HG02852 (cell line): ENCODE measurements at regions not wholly inside any gene's neighbourhood (a gene's known extent, or its start where the extent isn't known, plus 50 kb on each side); places are given as distances from the start of the nearest gene placed in this dataset.

Experiments used
- ATAC-seq: cut with Tn5 transposase; IDR thresholded peaks from one replicate; pipeline ENCODE4 v1.9.1; 2021; ENCODE audit warnings: mild to moderate bottlenecking, moderate library complexity; ENCODE audit not compliant: unreplicated experiment

DNA sequence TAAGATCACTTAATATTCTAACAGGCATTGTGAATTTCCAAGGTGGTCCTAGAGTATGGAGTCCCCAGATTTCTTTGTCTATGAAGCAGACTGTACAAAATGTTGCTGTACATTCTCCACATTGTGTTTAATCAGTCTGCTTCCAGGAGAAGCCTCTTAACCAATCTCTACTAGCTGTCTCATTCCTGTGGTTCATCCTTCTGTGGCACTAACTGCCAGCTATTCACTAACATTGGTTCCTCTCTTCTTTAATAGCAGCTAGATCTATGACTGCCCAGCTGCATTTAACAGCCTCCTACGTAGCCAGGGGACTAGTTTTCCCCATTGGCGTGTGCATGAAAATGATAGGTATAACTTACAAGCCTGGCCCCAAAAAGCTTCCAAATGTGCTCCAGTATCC, 395.4 kb downstream of the SAMD5 start:
- no peak for ATAC-seq

DNA sequence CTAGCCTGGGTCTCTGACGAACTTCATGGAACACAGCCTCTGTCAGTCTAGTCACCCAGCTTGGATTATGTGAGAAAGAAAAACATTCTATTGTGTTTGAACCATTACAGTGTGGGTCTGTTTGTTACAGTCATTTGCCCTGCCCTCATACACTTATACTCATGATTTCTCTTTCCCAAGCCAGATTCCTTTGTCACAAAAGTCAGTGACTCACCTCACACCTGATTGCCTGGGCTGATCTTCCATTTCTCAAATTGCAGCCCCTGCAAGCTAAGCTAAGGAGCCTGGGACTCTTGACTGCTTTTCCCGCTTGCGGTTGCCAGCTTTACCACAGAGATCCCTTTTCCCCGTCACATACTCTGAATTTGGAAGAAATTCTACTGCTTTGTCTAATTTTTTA, 395.9 kb downstream of the SAMD5 start:
- ATAC-seq = no peak

DNA sequence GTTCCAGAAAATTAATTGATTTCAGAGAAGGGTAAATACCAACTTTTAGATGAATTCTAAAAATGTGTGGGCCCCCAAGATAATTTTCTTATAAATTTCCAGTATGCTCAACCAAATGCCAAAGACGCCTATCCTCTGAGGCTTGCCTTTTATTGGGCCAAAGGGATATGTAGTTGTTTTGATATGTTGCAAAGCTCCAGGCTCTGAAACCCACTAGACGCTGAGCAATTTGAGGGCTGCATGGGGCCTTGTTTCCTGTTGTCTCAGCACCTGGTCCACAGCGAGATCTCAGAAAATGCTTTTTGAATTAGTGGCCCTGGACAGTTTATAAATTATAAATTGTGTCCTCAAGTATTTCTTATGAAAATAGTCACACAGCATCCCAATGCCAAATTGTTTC, 397.2 kb downstream of the SAMD5 start:
- ATAC-seq = no peak

DNA sequence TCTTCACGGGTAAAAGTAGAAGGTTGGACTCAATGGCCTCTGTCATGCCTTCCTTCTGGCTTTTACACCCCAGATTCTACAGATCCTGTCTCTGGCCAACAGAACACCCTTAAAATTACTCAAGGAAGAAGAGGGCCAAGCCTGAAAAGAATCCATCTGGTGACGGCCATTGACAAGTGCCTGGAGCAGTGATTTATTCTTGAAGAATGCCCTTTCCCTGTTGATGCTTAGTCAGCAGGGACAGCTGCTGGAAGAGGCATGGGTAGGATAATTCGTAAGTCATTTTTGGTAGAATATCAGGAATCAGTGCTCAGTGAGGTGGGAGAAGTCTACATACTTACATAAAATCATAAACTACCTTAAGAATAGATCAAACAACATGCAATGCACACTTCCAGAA, 397.9 kb downstream of the SAMD5 start:
- no peak for ATAC-seq

DNA sequence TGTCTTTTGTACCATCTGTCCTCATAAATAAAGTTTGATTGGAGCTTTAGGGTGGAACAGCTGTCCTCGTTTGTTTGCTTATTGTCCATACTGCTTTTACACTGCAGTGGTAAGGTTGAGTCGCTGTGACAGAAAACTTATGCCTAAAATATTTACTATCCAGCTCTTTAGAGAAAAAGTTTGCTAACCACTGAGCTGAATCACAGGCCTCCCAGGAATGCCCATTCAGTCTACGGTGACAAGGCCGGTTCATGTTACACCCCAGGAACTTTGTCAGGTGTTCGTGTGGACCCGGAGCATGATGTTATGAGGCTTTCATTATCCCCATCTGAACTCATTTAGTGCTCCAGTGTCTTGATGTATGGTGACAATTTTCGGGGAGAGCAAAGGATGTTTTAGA, 401.1 kb downstream of the SAMD5 start:
- no peak for ATAC-seq

DNA sequence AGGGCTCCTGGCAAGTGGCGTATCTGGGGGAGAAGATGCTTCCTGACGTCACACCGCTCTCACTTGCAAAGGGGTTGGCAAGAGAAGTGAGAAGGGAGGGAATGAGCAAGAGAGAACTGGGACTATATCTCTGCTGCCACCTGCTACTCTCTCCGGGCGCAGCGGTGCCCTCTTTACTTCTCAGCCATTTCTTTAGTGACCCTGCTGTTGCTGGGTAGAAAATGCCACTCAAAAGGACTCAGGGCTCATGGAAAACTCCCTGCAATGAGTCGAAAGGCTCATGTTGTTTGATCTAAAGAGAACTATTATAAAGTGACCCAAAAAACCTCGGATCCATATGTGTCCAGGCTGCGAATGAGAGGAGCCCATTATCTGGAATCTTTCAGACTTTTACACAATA, 401.8 kb downstream of the SAMD5 start:
- no peak for ATAC-seq

DNA sequence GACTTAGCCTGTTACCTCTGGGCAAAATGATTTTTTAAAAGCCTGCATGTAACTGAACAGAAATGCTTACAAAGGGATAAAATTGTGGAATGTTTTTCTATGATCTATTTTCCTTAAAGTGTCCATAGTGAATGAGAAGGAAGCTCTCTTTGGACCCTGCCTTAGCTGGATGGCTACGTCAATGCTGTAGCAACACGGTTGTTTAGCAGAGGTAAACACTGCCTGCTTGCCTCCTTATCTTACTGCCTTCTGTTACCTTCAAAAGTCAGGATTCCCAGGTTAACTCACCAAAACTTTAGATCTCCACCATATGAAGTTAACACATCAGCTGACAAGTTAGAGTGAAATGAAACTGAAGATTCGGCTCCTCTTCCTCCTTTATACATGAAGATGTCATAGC, 402.6 kb downstream of the SAMD5 start:
- ATAC-seq = no peak

DNA sequence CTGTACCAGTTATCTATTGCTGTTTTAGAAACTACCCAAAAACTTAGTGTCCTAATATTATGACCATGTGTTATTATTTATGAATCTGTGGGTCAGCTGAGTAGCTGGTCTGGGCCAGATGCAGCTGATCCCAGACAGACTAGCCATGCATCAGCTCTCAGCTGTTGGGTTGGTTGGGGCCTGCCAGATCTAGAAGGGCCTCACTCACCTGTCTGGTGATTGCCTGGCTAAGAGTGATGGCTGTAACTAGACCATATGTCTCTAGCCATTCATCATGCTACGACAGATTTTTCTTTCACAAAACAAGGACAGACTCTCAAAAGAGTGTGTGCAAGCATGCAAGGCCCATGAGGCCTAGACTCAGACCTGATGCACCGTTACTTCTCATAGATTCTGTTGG, 403.2 kb downstream of the SAMD5 start:
- ATAC-seq = no peak

DNA sequence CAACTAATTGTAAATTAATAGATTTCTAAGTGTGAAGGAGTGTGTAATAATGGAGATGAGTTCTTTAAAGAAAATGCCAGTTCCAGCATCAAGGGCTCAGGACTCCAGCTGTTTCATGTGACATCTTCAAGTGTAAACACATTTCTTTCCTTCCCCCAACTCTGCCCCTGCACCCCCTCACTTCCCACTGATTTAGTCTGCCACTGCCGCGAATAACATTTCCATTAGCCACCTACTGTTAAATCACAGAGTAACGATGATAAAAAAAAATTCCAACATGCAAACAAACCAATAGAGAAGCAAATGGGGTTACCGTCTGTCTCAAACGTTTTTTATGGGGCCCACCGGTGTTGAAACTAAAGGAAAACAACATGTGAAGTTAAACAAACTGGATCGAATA, 414.3 kb downstream of the SAMD5 start:
- ATAC-seq = no peak

DNA sequence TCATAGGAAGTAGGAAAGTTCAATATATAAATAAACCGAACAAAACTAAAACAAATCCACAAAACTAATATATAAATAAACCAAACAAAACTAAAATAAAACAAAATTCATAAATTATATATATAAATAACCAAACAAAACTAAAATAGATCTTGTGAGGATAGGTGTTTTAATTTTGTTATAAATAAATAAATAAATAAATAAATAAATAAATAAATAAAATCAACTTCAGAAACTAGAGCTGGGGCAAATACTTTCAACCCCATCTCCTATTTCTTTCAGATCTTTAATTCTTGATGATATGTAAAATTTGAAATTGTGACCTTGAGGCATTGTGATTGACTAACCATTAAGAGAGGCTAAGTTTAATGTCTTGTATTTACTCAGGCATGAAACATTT, 416.1 kb downstream of the SAMD5 start:
- ATAC-seq = no peak

DNA sequence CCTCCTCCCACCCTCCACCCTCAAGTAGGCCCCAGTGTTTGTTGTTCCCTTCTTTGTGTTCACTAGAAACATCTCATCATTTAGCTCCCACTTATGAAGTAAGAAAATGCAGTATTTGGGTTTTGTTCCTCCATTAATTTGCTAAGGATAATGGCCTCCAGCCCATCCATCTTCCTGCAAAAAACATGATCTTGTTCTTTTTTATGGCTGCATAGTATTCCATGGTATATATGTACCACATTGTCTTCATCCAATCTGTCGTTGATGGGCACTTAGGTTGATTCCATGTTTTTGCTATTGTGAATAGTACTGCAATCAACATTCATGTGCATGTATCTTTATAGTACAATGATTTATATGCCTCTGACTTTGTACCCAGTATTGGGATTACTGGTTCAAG, 416.8 kb upstream of the SASH1 start:
- no peak for ATAC-seq

DNA sequence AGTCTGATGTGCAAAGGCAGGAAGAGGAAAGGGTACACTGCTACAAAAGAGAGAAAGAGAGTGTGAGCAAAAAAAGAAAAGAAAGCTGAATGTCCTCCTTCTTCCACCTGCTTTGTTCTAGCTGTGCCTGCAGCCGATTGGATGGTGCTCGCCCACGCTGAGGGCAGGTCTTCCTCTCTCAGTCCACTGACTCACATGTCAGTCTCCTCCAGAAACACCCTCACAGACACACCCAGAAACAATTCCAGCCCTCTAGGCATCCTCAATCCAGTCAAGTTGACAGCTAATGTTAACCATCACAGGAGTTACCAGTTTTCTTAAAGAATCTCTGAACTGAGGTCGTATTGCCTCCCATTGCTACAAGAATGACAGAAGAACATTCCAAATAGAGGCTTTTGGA, 411.9 kb upstream of the SASH1 start:
- ATAC-seq = no peak

DNA sequence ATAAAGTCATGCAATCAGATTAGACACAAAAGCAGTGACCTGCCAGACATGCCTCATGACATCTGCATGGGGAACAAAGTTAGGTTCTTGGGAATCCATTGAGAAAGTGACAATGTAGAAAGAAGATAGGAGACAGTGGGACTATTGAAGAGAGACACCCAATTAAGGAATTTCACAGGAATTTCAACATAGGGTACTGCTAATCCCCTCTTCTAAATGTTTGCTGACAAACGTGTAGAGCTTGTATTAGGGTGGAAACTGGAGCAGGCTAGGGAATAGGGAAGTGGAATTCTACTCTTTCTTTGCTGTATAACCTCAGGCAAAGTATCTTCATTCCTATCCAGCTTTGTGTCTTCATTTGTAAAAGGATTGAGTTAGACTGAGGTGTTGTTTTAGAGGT, 409.4 kb upstream of the SASH1 start:
- no peak for ATAC-seq

DNA sequence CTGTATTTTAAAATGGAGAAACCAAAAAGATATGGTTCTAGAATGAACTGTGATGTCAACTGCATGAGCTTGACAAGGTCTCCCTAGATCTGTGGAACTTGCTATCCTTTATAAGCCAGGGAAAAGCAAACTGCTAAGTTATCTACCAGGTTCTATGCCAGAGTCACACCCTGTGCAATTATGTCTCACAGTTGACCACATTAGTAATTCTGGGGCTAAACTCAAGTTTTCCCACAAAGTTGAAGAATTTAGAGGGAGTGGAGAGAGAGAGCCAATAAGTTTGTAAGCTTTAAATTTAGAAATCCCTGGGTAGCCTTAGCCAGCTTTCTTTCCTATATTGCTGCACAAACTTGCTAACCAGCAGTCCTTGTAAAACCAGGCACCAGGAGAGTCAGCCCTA, 407.0 kb upstream of the SASH1 start:
- no peak for ATAC-seq

DNA sequence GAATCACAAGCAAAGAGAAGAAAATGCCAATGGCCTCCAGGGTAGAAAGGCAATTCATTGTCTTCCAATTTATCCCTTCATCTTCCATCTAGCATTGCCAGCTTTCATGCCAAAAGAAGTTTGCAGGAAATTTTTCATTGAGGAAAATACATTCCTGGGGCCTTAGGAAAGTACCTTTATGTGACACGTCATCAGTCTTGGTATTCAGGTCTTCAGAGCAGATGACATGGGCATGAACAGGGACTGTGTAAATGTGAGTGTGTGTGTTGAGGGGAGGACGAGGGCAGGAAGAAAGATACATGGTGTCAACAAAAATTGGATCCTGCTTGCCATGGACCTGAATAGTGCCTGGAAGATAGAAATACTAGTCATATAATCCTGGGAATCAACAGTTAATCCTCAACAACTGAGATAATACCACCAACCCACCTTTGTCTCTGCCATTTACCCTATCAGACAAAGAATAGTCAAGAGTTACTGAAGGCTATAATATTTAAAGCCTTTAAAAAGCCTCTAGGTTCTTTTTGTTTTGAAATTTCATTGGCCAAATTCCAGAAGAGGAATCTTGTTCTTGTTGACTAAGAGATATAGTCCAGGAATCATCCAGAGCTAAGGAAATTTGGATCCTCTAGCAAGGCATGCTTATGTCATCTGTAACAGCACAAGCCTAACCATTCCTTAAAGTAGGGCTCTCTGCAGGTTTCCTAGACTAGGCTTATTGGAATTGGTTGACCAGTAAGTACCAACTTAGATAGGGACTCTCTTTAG, 405.8 kb upstream of the SASH1 start:
- ATAC-seq = no peak

DNA sequence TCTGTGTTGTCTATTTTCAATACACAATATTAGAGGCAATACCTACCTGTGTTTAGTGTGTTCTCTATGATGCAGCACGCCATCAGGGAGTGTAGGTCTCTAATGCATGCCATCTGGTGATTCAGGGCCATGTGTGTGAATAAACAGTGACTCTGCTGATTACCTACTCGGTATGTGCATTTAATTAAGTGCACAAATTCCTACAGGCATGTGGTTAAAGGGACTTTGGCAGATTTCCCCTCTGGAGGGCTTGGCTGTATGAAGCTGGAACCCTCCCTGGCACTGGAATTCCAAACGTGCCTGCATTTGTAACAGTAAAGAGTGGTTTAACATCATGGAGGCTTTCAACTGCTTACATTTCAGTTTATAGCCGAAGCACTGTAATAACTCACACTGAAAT, 401.5 kb upstream of the SASH1 start:
- no peak for ATAC-seq

DNA sequence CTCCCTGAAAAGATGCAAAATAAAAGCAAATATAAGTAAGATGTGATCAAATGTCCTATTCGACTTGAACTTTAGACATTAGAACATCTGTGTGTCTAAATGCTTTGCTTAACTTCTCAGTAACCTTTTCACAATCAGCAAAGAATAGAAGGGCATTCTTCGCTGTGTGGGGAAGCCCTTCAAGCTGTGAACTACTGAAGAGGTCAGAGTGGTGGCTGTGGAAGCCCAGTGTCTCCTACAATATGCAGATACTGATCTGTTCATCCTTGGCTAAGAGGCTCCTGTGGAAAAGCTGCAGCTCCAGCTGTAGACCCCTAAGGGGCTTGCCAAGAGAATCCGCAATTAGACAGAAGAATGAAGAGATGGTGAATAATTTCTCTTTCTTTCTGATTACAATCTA, 400.3 kb upstream of the SASH1 start:
- ATAC-seq = no peak

DNA sequence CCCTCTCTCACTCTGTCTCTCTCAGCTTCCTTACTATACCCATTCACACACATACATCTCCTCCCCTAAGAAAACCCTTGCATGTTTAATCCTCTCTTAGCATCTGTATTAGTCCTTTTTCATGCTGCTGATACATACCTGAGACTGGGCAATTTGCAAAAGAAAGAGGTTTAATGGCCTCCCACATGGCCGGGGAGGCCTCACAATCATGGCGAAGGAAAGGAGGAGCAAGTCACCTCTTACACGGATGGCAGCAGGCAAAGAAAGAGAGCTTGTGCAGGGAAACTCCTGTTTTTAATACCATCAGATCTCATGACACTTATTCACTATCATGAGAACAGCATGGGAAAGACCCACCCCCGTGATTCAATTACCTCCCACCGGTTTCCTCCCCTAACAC, 398.5 kb upstream of the SASH1 start:
- no peak for ATAC-seq

DNA sequence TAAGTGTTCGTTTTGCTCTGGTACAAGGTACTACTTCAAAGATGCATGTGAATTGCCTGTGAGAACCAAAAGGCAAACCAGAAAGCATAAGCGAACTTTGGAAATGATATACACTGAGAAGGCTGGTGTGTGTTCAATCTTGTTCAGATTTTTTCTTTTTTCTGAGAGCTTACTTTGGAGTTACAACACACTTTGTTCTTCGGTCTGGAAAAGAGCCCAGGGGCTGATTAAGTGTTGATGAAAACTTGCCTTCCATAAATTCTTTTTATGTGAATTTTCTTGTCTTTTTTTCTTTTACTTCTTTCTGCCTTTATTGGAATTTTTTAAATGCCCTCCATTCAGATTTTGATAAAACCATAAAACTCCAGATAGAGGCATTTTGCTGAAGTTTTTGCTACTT, 395.1 kb upstream of the SASH1 start:
- no peak for ATAC-seq

DNA sequence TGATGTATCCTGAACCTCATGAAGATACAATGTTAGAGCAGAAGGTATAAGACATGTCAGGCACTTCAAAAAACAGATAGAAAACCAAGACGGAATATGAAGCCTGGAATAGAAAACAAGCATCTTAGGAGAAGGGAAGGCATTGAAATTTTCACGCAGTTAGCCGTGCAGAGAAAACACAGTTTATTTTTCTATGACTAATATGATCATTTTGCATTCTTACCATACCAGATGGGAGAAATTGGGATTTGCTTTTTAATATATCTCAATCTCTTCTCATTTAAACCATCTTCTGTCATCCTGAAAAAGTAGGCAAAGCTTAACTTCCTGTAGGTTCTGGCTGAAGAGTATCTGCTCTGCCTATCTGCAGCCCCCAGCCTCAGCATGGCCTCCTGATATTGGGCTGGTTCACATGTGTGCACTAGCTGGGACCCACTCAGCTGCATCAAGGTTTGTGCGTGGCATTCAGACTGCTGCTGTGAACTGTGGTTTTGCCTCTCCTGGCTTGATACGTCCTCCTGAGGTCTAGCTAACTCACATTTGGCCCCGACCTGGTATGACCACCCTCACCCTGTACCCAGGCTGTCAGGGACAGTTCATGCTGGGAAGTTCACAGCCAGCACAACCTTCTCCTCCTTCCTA, 392.5 kb upstream of the SASH1 start:
- ATAC-seq = no peak

DNA sequence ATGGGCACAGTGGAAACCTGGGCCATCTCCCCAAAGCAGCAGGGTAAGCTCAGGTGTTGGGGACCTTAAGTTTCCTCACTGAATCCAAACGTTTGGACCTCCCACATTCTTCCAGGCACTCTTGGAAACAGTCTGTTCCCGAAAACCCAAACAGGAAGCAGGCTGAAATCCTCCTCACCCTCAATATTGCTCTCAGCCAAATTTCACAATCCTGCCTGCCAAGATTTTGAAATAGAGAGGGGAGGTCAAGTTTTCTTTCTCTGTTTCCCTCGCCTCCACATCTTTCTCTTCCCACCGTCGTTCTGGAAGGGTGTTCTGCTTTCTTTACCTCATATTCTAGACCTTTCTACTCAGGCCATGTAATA, 392.0 kb upstream of the SASH1 start:
- ATAC-seq = no peak

DNA sequence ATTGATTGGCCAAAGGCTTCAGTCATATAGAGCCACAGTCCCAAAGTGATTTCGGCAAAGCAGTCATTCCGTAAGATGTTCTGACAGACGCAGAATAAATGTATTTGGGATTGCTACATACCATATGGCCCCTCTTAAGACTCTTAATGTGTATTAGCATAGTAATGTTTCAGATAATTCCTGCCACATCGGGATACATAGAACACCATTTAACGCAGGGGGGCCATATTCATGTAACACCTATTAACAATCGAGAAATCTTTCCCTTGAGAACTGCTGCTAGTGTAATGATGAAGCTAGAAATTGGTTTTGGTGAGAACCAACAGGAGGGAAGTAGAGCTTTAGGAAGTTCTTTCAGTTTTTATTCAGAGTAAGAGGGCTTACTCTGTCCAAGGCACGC, 390.9 kb upstream of the SASH1 start:
- ATAC-seq = no peak

DNA sequence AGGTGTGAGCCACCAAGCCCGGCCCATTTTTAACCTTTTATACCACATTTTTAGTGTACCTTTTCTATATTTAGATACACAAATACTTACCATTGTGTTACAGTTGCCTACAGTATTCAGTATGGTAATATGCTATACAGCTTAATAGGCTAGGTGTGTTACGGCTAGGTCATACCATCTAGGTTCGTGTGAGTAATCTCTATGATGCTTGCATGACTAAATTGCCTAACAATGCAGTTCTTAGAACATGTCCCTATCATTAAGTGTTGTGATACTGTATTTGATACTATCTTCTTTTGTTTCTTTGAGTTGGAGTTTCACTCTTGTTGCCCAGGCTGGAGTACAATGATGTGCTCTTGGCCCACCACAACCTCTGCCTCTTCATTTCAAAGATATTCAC, 387.7 kb upstream of the SASH1 start:
- no peak for ATAC-seq
